Fibroblast of skin of right biceps (primary cell): ENCODE measurements at regions not wholly inside any gene's neighbourhood (a gene's known extent, or its start where the extent isn't known, plus 50 kb on each side); places are given as distances from the start of the nearest gene placed in this dataset.

ENCODE experiments used
- DNase-seq: peaks from one replicate; pipeline ENCODE4 v3.0.0-alpha.2; 2013

DNA sequence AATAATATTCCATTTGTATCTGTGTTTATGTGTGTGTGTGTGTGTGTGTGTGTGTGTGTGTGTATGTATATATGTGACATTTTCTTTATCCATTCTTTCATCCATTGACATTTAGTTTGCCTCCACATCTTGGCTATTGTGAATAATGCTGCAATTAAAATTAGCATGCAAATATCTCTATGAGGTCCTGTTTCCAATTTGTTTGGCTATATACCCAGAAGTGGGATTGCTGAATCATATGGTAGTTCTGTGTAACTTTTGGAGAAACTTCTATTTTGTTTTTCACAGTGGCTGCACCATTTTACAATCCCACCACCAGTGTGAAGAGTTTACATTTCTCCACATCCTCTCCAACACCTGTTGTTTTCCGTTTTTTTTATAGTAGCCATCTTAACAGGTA lies 53.1 kb downstream of the CH25H start:
- DNase-seq = no peak

DNA sequence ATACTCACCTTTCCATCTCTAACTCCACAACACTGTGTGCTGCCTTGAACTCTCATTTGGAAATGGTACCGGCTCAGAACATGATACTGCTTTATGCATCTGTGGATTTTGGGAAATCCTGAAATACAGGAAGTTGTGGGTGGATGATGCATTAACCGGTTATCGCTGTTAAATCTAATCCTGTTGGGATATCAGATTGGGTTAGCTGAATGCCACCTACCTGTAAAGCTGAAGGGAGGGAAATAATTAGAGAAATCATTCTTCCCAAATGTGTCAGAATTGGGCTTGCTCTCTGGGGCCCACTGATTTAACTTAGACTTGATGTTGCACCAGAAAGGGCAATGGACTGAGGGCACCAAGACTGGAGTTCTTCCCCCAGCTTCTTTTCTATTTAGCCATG lies 54.0 kb downstream of the CH25H start:
- DNase-seq = peak; percentile 62

DNA sequence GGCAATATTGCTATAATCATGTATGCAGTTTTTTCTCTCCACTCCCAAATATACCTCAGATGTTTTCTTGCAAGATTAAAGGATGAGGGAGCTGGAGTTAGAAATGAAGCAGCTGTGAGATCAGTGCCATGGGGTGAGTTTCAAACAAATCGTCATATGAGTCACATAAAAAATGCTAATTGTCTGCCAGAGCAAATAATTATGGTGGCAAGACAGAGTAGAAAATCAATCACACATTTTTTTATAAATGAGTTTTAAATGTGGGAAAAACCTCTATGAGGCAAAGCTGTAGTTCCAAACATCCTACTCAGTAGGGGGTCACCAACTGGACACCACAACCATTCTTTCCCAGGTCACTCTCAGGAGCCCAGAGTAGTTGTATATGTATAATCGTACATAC lies 55.3 kb downstream of the CH25H start:
- peak; percentile 88 for DNase-seq

DNA sequence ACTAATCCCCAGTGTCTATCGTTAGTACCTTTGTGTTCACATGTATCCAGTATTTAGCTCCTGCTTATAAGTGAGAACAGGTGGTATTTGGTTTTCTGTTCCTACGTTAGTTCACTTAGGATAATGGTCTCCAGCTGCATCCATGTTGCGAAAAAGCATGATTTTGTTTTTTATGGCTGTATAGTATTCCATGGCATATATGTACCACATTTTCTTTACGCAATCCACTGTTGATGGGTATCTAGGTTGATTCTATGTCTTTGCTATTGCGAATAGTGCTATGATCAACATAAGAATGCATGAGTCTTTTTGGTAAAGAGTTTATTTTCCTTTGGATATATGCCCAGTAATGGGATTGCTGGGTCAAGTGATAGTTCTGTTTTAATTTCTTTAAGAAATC lies 59.1 kb downstream of the CH25H start:
- DNase-seq = no peak

DNA sequence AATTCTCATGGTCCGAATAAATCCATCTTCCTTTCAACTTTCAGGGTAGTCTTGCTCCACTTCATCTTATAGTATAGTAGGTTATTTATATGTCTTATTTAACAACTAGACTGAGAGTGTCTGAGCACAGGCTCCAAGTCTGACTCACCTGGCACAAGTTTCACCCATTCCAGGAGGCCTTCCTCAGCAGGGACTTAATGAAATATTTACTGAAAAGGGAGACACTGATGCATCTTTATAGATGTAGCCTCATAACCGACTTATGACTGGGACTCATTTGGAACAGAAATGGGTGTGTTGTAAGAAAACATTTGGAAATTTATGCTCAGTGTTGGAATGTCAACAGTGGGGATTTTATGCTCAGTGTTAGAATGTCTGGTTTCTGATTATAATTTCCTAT lies 59.9 kb downstream of the CH25H start:
- DNase-seq = peak; percentile 97

DNA sequence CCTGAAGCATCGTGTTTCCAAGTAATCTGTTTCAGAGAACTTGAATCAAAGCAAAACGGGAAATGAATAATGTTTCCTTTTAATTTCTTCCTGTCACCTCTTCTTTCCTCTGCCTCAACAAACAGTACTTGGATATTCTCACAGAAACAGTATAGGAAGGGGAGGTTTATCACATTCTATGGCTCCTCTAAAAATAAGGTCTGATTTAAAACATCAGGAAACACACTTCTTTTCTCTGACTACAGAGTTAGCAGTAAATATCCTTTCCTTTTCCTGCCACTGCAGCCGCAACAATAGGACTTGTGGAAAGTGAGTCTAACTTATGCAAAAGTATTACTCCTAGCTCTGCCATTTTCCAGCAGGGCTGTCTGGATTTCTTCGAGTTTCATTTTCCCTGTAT lies 62.3 kb downstream of the CH25H start:
- no peak for DNase-seq

DNA sequence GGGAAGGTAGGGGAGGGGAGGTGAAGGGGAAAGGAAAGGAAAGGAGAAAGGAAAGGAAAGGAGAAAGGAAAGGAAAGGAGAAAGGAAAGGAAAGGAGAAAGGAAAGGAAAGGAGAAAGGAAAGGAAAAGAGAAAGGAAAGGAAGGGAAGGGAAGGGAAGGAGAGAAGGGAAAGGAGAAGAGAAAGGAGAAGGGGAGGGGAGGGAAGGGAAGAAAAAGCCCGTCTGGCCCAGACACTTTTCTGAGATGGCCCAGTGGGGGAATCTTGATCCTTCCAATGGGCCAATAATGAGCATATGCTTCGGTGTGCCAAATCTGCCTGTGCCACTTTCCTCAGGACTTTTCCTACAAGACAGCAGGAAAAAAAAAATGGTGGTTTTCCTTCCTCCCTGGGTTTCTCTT lies 64.5 kb downstream of the CH25H start:
- no peak for DNase-seq

DNA sequence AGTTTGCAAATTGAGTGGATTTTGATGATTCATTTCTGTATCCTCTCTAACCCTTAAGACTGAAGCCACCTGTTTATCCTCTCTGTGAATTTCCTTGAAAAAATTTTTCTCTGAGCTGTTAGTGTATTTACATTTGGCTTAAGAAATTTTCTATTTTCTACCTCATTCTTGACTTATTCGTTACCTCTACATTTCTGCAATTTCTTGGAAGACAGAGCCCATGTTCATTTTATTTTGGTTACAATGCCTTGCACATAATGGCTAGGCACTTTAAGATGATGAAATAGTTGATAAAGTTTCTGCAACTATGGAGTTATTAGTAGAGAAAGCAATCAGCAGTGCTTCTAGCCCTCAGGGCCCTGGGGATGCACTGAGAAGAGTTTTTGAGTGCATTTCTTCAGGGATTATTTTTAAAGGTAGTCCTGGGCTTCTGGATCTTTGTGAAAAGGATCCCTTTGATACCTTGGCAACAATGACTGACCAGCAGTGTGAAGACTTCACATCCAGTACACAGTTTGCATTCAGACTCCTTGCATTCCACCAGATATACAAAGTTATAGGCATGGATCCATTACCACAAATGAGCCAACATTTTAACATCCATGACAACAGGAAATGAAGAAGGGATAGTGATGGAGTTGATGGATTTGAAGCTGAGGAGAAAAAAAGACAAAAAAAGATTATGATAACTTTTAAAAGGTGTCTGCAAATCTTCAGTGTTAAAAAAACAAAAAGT lies 68.2 kb downstream of the CH25H start:
- peak; percentile 50 for DNase-seq

DNA sequence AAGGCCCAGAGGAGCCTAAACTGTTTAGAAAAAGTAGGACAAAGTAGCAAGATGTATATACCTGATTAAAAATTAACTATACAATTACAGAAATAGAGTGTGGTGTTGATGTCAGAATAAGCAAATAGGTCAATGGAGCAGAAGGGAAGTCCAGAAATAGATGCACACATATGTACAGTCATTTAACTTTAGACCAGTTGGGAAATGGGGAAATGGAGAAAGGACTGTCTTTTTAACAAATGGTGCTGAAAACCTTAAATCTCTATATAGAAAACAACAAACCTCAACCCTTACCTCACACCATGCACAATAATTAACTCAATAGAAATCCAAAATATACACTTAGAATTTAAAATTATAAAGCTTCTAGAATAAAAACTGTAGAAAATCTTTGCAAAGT lies 72.2 kb downstream of the CH25H start:
- DNase-seq = no peak

DNA sequence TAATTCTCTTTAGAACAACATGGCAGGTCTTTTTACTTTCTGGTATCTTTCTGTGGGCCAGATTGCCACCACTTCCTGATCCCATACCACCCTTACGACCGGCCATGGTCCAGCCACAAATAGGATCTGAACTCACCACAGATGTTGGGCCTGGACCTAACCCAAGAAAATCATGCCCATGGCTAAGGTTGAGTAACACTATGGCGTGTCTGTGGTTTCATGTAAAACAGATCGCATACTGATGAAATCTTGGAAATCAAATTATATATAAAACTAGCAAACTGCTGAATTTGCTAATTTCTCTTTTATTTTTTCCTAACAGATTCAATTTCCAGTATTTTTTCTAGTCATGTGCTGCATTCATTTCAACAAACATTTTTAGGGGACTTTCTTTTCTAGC lies 77.2 kb downstream of the CH25H start:
- DNase-seq = peak; percentile 86

DNA sequence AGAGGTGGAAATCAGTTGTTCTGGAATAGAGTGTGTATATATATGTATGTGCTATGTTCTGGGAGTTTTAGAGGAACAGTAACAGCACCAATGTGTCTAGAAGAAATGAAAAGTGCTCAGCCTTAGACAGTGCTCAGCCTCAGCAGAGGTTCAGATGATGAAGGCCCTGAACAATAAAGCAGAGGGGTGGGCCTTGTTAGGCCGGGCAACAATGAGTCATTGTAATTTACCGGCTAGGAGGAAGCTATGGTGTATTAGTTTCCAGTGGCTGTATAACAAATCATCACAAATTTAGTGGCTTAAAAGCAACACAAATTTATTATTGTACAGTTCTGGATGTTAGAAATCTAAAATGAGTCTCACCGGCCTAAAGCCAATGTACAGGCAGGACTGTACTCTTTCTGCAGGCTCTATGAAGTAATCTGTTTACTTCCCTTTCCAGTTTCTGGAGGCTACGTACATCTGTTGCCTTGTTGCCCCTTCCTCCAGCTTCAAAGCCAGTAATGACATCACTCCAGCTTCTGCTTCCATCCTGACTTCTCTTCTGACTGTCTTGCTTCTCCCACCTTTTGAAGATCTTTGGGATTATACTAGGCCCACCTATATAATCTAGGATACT lies 84.6 kb downstream of the CH25H start:
- DNase-seq = peak; percentile 52

DNA sequence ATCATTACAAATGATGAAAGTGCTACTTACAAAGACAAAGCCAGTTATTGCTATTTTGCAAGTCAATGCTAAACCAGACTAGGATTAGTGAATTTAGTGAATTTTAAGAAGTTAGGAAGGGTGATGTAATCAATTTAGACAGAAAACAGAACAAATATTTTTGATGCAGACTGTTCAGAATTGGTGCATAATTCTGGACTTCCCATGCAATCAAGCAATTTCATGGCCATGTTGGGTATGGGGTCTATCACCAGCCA lies 85.4 kb downstream of the CH25H start:
- DNase-seq = no peak

DNA sequence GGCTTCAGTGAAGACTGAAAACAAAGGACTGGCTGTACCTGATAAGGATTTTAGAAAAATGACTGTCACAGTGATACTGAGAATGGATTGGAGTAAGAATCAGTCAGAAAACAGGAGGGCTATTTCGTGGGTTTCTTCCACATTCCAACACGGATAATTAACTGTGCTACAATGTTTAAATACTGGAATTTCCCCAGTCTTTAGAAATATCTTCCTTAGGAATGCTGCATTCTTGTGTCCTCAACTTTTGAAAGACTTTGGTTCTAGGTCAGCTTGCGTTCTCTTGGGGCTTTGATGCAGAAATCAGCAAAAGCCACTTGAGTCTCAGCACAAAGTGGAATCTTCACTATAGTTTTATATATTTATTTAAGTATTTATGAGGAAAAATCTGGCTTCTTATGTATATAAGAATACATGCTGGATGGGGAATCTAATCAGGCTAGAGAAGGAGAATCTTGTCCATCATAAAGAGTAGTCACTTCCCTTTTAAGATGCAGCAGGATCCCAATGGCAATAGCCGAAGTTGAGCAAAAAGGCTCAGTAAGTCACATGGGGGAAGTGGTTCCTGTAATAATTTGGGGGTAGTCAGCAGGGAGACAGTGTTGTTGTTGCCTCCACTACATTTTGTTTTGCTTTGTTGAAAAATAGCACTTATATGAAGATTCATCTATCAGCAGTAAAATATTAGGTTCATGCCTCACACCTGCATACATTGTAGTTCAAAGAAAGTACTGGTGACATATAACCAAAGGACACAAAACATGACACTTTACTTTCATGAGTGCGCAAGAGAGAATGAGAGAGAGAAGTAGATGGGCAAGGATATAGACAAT lies 86.0 kb downstream of the CH25H start:
- peak; percentile 77 for DNase-seq

DNA sequence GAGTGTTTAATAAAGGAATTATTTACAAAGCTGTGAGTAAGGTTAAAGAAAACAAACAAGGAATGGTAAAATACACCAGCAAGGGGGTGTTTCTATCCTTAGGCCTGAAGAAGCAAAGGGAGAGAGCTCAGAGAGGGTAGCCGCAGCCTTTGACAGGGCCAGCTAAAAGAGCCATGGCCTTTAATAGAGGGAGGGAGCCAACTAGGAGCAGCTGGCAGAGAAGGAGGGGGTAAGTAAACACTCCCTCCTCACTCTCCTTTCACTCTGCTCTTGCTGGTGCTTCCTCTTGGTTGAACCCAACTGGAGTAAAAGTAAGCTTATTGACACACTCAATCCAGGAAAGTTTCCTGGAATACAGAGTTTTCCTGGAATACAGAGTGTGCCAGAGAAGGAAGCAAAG lies 87.5 kb downstream of the CH25H start:
- no peak for DNase-seq

DNA sequence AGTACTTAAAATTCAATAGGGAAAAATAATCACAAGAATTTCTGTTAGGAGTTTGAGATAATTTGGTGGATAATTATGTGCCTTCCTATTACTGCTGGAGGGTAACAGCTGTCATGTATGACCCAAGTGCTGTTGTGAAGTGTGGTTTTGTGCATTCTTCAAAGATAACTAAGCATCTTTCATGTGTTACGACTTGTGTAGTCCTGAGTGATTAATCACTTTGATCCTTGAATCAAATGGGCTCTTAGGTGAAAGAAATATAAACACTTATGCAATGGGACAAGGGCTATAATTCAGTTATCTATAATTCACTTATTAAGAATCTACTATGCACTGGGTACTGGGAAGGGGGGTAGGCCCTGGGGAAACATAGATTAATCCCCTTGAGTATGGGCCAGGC lies 89.0 kb downstream of the CH25H start:
- peak; percentile 92 for DNase-seq

DNA sequence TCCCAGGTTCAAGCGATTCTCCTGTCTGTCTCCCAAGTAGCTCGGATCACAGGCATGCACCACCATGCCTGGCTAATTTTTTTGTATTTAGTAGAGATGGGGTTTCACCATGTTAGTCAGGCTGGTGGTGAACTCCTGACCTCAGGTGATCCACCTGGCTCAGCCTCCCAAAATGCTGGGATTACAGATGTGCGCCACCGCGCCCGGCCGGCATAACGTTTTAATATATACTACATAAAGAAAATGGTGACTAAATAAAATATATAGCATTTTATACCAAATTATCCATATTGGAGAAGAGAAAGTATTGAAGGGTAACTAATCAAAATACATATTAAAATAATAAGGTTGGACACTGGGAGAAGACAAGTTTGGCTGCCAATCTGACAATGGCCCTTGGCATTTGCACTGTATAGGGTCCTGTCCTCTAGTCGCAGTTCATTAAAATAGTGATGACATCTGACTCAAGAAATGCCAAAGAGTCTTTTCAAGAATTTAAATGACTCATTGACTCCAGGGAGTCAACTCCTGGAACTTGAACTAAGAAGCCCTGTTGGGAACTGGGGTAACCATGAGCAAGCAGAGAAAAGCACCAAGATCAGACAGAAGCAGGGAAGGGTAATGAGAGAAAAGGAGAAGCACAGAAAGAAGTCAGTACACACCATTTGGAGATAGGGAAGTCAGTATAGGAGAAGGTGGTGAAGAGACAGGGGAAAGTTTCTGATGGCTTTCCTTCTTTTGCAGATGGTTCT lies 91.1 kb downstream of the CH25H start:
- peak; percentile 96 for DNase-seq

DNA sequence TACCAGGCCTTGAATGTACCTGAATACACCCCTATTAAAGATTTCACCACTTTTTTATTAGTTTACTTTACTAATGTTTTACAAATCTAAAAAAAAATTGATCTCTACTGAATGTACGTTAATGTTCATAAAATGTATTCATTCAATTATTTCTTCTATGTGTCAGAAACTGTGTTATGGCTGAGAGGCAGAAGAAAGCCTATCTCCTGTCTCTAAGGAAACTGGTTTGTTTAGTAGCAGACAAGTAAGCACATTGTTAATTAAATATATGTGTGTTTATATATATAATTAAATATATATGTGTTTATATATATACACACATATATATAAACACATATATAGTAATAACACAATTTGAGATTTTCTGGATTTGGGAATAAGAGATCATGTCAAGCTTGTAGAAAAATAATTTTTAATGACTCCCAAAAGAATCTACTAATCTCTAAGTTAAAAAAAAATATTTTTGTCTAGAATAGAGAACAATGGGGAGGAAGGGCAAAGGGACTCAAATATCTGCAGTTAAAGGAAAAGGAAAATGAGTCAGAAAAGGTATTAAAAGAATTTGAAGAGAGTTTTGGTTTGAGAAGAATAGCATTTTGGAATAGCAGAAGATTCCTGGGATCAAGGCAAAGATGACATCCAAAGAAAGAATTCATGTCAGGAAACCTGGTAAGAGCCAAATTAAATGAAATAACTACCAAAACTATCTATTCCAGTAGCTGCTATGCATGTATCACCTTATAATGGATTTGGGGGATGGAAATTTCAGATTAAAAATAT lies 92.1 kb downstream of the CH25H start:
- peak; percentile 88 for DNase-seq

DNA sequence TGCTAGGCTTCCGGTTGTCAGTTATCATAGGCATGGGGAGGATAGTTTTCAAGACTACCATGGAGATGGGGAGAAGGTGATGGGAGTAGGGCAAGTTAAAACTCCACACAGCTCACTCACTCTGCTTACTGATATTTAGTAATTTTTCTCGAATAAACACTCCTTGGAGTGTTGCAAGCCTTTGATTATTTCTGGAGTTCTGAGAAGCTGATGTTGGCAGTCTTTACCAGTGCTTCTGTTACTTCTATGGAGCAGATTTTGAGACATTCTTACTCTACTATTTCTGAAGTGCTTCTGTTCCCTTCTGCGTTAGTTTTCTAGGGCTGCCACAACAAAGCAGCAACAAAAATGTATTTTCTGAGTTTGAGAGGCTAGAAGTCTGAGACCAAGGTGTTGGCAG lies 104.4 kb downstream of the CH25H start:
- DNase-seq = no peak

DNA sequence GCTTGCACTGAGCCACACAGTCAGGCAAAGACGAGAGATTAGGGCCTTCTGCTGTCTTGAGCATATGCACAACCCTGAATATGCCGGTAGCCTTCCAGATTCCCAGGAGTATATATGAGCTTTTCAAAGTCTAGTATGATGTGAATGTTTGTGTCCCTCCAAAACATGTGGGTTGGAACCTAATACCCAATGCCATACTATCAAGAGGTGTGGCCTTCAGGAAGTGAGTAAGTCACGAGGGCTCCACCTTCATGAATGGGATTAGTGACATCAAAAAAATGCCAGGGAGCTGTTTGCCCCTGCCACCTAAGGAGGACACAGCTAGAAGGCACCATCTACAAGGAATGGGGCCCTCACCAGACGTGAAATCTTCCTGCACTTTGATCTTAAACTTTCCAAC lies 105.2 kb downstream of the CH25H start:
- no peak for DNase-seq

DNA sequence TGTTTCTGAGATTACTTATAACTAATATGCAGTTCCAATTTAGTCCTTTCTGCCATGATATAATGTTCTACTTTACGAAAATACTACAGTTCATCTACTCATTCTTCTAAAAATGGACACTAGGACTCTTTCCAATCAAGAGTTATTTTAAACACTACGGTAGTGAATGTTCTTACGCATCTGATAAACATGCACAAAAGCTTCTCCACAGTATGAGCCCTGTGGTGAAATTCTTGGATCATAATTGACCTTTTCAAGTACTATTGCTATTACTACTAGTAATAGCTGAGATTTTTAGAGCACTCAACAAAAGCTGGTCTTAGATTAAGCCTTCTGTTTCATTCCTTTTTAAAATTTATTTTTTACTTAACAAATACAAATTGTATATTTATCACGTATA lies 106.4 kb downstream of the CH25H start:
- DNase-seq = no peak

DNA sequence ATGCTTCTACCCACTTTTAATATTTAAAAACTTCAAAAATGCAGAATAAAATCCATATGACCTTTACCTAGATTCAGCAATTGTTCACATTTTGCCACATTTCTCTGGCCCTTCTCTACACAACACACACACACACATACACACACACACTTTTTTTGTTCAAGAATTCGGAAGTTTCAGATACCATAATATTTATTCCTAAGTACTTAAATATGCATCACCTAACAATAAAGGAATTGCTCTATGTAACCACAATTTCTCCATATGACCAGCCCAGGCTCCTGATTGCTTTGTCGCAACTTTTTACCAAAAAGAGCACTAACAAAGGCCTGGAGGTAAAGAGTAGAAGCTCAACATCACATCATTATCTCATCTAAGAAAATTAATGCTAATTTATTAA lies 106.6 kb downstream of the FAS start:
- DNase-seq = peak; percentile 62

DNA sequence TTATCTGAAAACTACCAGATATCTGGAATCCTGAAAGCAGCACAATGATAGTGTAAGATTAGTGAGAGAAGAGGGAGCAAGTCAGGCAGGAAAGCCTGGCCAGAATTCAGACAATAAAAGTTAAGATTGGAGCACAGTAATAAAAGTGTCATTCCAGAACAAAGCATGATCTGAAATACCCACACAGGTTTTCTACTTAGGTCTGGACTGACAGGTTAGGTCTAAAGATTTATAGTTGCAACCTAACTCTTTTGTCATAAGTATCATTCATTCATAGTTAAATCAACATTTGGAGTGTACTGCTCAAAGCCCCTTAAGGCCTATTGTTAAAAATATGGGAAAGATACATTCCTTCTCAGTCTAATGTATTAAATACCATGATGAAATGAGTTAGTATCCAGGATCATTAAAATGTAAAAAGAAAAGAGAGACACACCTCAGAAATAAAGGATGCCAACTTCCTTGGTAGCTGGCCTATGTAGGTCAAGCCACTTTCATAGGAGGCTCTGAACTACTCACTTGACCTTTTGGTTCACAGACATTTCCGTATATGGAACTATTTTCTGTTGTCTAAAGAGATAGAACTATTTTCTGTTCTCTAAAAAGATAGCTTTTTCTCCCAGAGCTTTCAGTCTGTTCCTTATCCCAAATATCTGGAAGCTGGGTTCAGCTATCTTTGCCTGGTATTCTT lies 105.2 kb downstream of the FAS start:
- DNase-seq = no peak
